Activated naive CD4-positive, alpha-beta T cell treated with anti-CD3 and anti-CD28 coated beads for 36 hours (primary cell): ENCODE measurements at regions not wholly inside any gene's neighbourhood (a gene's known extent, or its start where the extent isn't known, plus 50 kb on each side); places are given as distances from the start of the nearest gene placed in this dataset.
"Not testable (repeated sequence)": the region's sequence is repeated elsewhere in the genome, so short reads cannot be mapped to it uniquely, and the experiment has no call there.

Experiments
- CTCF ChIA-PET: fragments of 350-600 bp; sonication (Branson Sonifier 250); formaldehyde crosslinking; loops from one replicate; lab custom pipeline; 2021; ENCODE audit warnings: antibody characterized with exemption; lab: Charles Lee
- DNase-seq: peaks from one replicate; pipeline ENCODE4 v3.0.0-alpha.2; 2020
- H3K27ac Mint-ChIP-seq: one replicate; pipeline ENCODE4 v1.8.0; 2021; ENCODE audit warnings: mild to moderate bottlenecking, mixed read lengths
- H3K27me3 Mint-ChIP-seq: one replicate; pipeline ENCODE4 v1.8.0; 2021; ENCODE audit warnings: low read depth, mixed read lengths
- H3K36me3 Mint-ChIP-seq: one replicate; pipeline ENCODE4 v1.8.0; 2021; ENCODE audit warnings: low read depth, mixed read lengths
- H3K4me1 Mint-ChIP-seq: one replicate; pipeline ENCODE4 v1.8.0; 2021; ENCODE audit warnings: low read depth, mixed read lengths
- H3K4me3 Mint-ChIP-seq: one replicate; pipeline ENCODE4 v1.8.0; 2021; ENCODE audit warnings: mild to moderate bottlenecking, moderate library complexity, mixed read lengths
- H3K9me3 Mint-ChIP-seq: one replicate; pipeline ENCODE4 v1.8.0; 2021; ENCODE audit warnings: mixed read lengths
- intact Hi-C: fragments of 100-400 bp; cut with micrococcal nuclease; formaldehyde crosslinking; loops from one replicate; pipeline ENCODE4 v1.15.1; 2023

- no peaks in the 10 kb centered on the region for H3K27me3 Mint-ChIP-seq
- H3K9me3 Mint-ChIP-seq = peaks cover 7% of the 10 kb centered on the region
- intact Hi-C loops = no loop called here
- no peak for DNase-seq
- CTCF ChIA-PET = interaction anchor here (0.7 to 1.3 kb wide), 5 partner anchors 8 to 167 kb away, joined by 3 to 6 read pairs (median 4); no protein-coding TSS in a partner anchor
- H3K27ac Mint-ChIP-seq = peak overlapping the region; percentile 21
- H3K4me1 Mint-ChIP-seq = peaks cover 64% of the 10 kb centered on the region
- H3K4me3 Mint-ChIP-seq = no peak overlapping the region
- peaks cover 17% of the 10 kb centered on the region for H3K36me3 Mint-ChIP-seq
These were observed 285.2 kb upstream of the MKLN1 start for GRCh38 chr7:131042269-131043160.

- Mint-ChIP-seq H3K4me1 (peaks cover 66% of the 10 kb centered on the region), H3K4me3 (no peak overlapping the region), H3K36me3 (peaks cover 20% of the 10 kb centered on the region), H3K9me3 (peaks cover 7% of the 10 kb centered on the region), H3K27me3 (no peaks in the 10 kb centered on the region), H3K27ac (no peak overlapping the region)
- CTCF ChIA-PET = interaction anchor here (0.5 to 1.6 kb wide), 4 partner anchors 17 to 104 kb away, joined by 3 to 7 read pairs (median 3); no protein-coding TSS in a partner anchor
- no peak for DNase-seq
- intact Hi-C loops = no loop called here
These were observed 282.1 kb upstream of the MKLN1 start for GRCh38 chr7:131045526-131045925.

GRCh38 chr7:131046246-131046645 is 281.4 kb upstream of the MKLN1 start:
- H3K9me3 Mint-ChIP-seq = peaks cover 7% of the 10 kb centered on the region
- no peak overlapping the region for H3K27ac Mint-ChIP-seq
- no peaks in the 10 kb centered on the region for H3K27me3 Mint-ChIP-seq
- H3K36me3 Mint-ChIP-seq = peaks cover 22% of the 10 kb centered on the region
- H3K4me3 Mint-ChIP-seq = no peak overlapping the region
- DNase-seq = no peak
- CTCF ChIA-PET = interaction anchor here (0.5 to 1.6 kb wide), 5 partner anchors 10 to 105 kb away, joined by 3 to 7 read pairs (median 3); no protein-coding TSS in a partner anchor
- intact Hi-C loops = no loop called here
- peaks cover 68% of the 10 kb centered on the region for H3K4me1 Mint-ChIP-seq

GRCh38 chr7:131047651-131048304 is 279.9 kb upstream of the MKLN1 start:
- peaks cover 66% of the 10 kb centered on the region for H3K4me1 Mint-ChIP-seq
- CTCF ChIA-PET = interaction anchor here (0.5 to 2.1 kb wide), 4 partner anchors 9 to 65 kb away, joined by 3 to 5 read pairs (median 4); no protein-coding TSS in a partner anchor
- peak overlapping the region; percentile 57 for H3K27ac Mint-ChIP-seq
- intact Hi-C loops = no loop called here
- no peak overlapping the region for H3K4me3 Mint-ChIP-seq
- no peak for DNase-seq
- peaks cover 22% of the 10 kb centered on the region for H3K36me3 Mint-ChIP-seq
- H3K9me3 Mint-ChIP-seq = peaks cover 7% of the 10 kb centered on the region
- H3K27me3 Mint-ChIP-seq = no peaks in the 10 kb centered on the region

GRCh38 chr7:131051304-131051703 is 276.4 kb upstream of the MKLN1 start:
- Mint-ChIP-seq H3K36me3 (peaks cover 11% of the 10 kb centered on the region), H3K27me3 (no peaks in the 10 kb centered on the region), H3K9me3 (peaks cover under 1% of the 10 kb centered on the region), H3K27ac (no peak overlapping the region), H3K4me1 (peaks cover 72% of the 10 kb centered on the region), H3K4me3 (no peak overlapping the region)
- no peak for DNase-seq
- CTCF ChIA-PET = interaction anchor here (0.6 to 1.1 kb wide), 5 partner anchors 8 to 68 kb away, joined by 3 to 6 read pairs (median 5); no protein-coding TSS in a partner anchor
- intact Hi-C loops = loop anchor here (10.0 kb wide), 1 partner anchor 603 kb away; no protein-coding TSS in a partner anchor

GRCh38 chr7:131052285-131052904 is 275.3 kb upstream of the MKLN1 start:
- Mint-ChIP-seq H3K27ac (peak overlapping the region; percentile 32), H3K4me3 (no peak overlapping the region), H3K9me3 (no peaks in the 10 kb centered on the region), H3K27me3 (no peaks in the 10 kb centered on the region), H3K36me3 (peaks cover 9% of the 10 kb centered on the region), H3K4me1 (peaks cover 75% of the 10 kb centered on the region)
- intact Hi-C loops = loop anchor here (10.0 kb wide), 1 partner anchor 602 kb away; no protein-coding TSS in a partner anchor
- CTCF ChIA-PET = interaction anchor here (0.7 to 1.7 kb wide), 2 partner anchors 155 to 373 kb away, joined by 3 to 4 read pairs; no protein-coding TSS in a partner anchor
- no peak for DNase-seq

GRCh38 chr7:131056007-131056406 is 271.7 kb upstream of the MKLN1 start:
- H3K4me3 Mint-ChIP-seq = no peak overlapping the region
- peaks cover 65% of the 10 kb centered on the region for H3K4me1 Mint-ChIP-seq
- no peak for DNase-seq
- intact Hi-C loops = loop anchor here (2.0 to 10.0 kb wide), 3 partner anchors 133 to 599 kb away; no protein-coding TSS in a partner anchor
- H3K9me3 Mint-ChIP-seq = peaks cover 7% of the 10 kb centered on the region
- H3K27ac Mint-ChIP-seq = peak overlapping the region; percentile 98
- no peaks in the 10 kb centered on the region for H3K27me3 Mint-ChIP-seq
- H3K36me3 Mint-ChIP-seq = peaks cover 10% of the 10 kb centered on the region
- CTCF ChIA-PET = interaction anchor here (0.7 to 3.9 kb wide), 4 partner anchors 10 to 44 kb away, joined by 3 to 15 read pairs (median 4); no protein-coding TSS in a partner anchor

- peaks cover 7% of the 10 kb centered on the region for H3K9me3 Mint-ChIP-seq
- H3K36me3 Mint-ChIP-seq = peaks cover 12% of the 10 kb centered on the region
- peak; percentile 43 for DNase-seq
- H3K4me3 Mint-ChIP-seq = peak overlapping the region; percentile 66
- H3K27me3 Mint-ChIP-seq = no peaks in the 10 kb centered on the region
- H3K4me1 Mint-ChIP-seq = peaks cover 65% of the 10 kb centered on the region
- peak overlapping the region; percentile 98 for H3K27ac Mint-ChIP-seq
- intact Hi-C loops = loop anchor here (1.0 to 10.0 kb wide), 6 partner anchors 51 to 987 kb away; partner anchors contain the start of gene KLHDC10
- CTCF ChIA-PET = interaction anchor here (0.6 to 3.9 kb wide), 10 partner anchors 8 to 134 kb away, joined by 3 to 15 read pairs (median 3); no protein-coding TSS in a partner anchor
These were observed 270.5 kb upstream of the MKLN1 start for GRCh38 chr7:131057015-131057793.

- H3K27ac Mint-ChIP-seq = peak overlapping the region; percentile 98
- CTCF ChIA-PET = interaction anchor here (0.7 to 3.9 kb wide), 5 partner anchors 9 to 133 kb away, joined by 3 to 15 read pairs (median 3); no protein-coding TSS in a partner anchor
- peak; percentile 68 for DNase-seq
- H3K9me3 Mint-ChIP-seq = peaks cover 7% of the 10 kb centered on the region
- intact Hi-C loops = loop anchor here (1.0 to 10.0 kb wide), 6 partner anchors 51 to 987 kb away; partner anchors contain the start of gene KLHDC10
- H3K4me1 Mint-ChIP-seq = peaks cover 63% of the 10 kb centered on the region
- peak overlapping the region; percentile 66 for H3K4me3 Mint-ChIP-seq
- no peaks in the 10 kb centered on the region for H3K27me3 Mint-ChIP-seq
- H3K36me3 Mint-ChIP-seq = peaks cover 12% of the 10 kb centered on the region
These were observed 269.9 kb upstream of the MKLN1 start for GRCh38 chr7:131057794-131058070.

- intact Hi-C loops = loop anchor here (10.0 kb wide), 1 partner anchor 596 kb away; no protein-coding TSS in a partner anchor
- H3K27ac Mint-ChIP-seq = peak overlapping the region; percentile 98
- DNase-seq, H3K9me3 Mint-ChIP-seq, H3K4me3 Mint-ChIP-seq, H3K27me3 Mint-ChIP-seq: not testable (repeated sequence)
- peaks cover 12% of the 10 kb centered on the region for H3K36me3 Mint-ChIP-seq
- H3K4me1 Mint-ChIP-seq = peaks cover 67% of the 10 kb centered on the region
- CTCF ChIA-PET = interaction anchor here (0.7 to 2.1 kb wide), 4 partner anchors 8 to 162 kb away, joined by 3 to 14 read pairs (median 4); no protein-coding TSS in a partner anchor
These were observed 269.0 kb upstream of the MKLN1 start for GRCh38 chr7:131058561-131059288.
